ENCODE measurements at regions not wholly inside any gene's neighbourhood (a gene's known extent, or its start where the extent isn't known, plus 50 kb on each side); places are given as distances from the start of the nearest gene placed in this dataset.

GRCh38 chr12:88642675-88643431, 62.6 kb upstream of the KITLG start:
- TF ChIP-seq RAD21 (conservative IDR thresholded peaks at IDR 0.05) (no peak), CTCF (IDR thresholded peaks at IDR 0.05; ENCODE audit: poor library complexity, severe bottlenecking) (no peak), REST (IDR thresholded peaks at IDR 0.05; ENCODE audit: borderline replicate concordance) (no peak)
